HG02623 (cell line): ENCODE measurements at regions not wholly inside any gene's neighbourhood (a gene's known extent, or its start where the extent isn't known, plus 50 kb on each side); places are given as distances from the start of the nearest gene placed in this dataset.
"Not testable (repeated sequence)": the region's sequence is repeated elsewhere in the genome, so short reads cannot be mapped to it uniquely, and the experiment has no call there.

ENCODE experiments used
- ATAC-seq: cut with Tn5 transposase; IDR thresholded peaks from one replicate; pipeline ENCODE4 v1.9.1; 2021; ENCODE audit warnings: moderate library complexity; ENCODE audit not compliant: unreplicated experiment

DNA sequence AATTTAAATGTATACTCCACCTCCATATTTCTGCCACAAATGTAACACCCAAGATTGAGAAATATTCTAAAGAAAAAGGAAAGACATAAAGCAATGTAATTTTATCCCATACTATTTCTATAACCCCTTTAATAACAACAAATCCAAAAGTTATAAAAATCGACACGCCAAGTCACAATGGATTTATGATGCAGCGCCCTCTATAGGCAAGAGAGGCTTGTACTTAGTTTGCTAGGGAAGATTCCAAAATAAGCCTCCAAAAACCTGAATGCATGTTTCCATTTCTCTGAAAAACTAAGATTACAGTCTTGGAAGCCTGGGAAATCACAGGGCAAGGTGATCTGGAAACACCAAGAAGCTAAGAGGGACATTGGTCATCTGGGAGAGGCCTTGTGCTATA lies 1389.3 kb downstream of the CDY2B start:
- no peak for ATAC-seq

DNA sequence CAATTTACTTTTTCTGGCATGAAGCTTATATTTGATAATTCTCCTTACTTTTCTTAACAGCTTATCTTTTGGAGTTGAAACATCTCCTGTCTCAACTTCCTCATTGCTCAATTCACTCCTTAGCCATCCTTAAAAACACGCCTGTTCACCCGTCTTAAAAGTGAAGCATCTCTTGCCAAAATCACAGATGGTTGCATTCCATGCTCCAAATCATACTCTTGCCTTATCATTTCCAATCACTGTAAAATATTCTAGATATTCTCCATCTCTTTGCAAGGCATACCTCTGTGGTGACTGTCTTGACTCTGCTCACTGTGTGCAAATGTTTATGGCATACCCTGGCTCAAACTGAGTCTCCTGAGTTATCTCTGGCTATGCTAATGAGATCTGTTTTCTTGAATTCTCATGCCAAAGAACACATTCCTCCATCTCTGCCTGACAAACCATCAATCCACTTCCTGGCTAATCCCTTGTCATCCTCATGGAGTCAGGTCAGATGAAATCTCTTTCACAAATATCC lies 1393.3 kb downstream of the CDY2B start:
- ATAC-seq, result no peak

DNA sequence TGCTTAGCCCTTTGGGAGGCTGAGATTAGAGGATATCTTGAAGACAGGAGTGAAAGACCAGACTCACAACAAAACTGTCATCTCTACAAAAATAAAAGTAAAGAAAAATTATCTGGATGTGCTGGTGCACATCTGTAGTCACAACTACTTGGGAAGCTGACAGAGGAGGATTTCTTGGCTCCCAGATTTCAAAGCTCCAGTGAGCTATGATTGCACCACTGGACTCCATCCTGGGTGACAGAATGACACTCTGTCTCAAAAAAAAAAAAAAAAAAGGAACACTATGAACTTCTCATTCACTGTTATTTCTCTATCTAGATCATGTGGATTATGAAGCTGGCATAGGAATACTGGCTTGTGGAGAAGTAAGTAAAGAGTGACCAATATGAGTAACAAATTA lies 1400.0 kb downstream of the CDY2B start:
- ATAC-seq, result no peak

DNA sequence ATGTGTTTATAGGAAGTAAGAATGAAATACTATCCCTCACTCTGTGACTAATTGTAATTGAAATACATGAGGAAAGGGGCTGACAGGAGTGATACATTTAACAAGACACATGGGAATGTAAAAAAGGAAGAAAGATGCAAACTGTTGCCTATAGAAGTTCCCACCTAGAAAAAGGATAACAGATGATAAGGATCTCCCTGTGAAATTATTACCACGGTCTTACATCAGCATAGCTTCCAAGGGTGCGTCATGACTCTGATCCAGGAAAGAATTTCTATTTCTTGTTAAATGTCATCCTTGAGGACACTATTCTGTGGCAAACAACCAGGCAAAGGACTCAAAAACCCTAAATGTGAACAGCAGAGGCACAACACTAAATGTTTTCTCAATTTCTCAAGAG lies 1406.0 kb downstream of the CDY2B start:
- ATAC-seq, result no peak

- no peak for ATAC-seq
These were observed 1425.2 kb downstream of the CDY2B start for GRCh38 chrY:16454799-16455198.

DNA sequence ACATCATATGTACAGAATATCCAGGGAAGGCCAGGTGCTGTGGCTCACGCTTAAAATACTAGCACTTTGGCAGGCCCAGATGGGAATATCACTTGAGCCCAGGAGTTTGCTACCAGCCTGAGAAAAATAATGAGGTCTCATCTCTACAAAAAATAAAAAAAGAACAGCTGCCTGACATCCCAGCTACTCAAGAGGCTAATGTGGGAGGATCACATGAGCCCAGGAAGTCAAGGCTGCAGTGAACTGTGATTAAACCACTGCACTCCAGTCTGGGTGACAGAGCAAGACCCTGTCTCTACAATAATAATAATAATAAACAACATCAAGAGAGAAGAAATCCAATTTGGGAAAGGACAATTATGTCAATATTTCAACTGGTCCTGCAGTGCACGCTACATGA lies 1433.9 kb downstream of the CDY2B start:
- no peak for ATAC-seq

DNA sequence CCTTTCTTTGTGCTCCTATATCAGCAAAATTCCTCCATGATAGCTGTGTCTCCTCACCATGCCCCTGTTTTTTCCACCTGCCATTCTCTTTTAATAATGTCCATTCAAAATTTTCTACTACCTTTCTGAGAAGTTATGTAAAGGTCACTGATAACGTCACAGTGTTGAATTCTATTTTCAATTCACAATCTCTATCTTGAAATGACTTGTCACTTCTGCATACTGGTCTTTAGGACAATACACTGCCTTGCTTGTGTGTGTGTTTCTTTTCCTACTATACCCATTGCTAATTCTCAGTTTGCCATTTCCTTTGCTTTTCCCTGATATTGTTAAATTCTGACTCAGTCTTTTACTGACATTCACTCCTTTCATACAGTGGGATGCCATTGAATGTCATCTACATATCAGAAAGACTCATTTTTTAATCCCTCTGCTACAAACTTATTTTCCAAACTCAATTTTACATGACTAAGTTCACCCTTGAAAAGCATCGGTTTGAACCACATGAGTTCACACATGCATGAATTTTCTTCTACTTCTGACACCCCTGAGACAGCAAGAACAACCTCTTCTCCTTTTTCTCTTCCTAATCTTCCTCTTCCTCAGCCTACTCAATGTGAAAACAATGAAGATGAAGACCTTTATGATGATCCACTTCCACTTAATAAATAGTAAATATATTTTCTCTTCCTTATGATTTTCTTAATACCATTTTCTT lies 1470.7 kb downstream of the CDY2B start:
- ATAC-seq, result not testable (repeated sequence)

- ATAC-seq, result not testable (repeated sequence)
These were observed 1500.6 kb downstream of the CDY2B start for GRCh38 chrY:16379458-16379857.

- ATAC-seq, result not testable (repeated sequence)
These were observed 1538.4 kb downstream of the CDY2B start for GRCh38 chrY:16341592-16341991.

DNA sequence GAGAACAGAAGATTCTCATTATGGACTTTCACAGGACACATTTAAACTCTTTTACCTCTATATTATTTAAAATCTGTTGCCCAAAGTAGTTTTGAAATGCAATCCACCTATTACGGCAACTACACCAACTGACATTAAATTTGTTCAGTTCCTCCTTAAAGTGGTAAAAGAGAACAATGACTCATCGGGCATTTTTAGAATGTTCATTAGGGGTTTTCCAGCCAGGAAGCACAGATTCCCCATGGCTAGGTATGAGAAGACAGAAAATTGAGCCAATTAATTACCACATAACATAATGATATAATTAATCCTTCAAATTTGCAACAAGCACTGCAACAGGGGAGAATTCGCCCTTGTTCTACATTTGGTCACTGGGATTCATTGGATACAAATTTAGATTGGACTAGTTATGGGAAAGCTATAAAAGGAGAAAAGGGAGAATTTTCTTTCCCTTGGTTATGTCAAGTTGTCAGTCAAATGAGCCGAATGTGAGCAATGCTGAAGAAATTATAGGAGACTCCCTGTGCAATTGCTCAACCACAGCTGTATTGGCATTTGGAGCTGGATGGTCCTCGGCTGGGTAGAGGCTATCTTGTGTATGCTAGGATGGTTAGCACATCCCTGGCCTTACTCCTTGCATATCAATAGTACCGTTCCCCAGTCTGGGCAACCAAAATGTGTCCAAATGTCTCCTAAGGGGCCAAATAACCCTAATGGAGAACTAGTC lies 1549.8 kb downstream of the CDY2B start:
- ATAC-seq, result not testable (repeated sequence)

DNA sequence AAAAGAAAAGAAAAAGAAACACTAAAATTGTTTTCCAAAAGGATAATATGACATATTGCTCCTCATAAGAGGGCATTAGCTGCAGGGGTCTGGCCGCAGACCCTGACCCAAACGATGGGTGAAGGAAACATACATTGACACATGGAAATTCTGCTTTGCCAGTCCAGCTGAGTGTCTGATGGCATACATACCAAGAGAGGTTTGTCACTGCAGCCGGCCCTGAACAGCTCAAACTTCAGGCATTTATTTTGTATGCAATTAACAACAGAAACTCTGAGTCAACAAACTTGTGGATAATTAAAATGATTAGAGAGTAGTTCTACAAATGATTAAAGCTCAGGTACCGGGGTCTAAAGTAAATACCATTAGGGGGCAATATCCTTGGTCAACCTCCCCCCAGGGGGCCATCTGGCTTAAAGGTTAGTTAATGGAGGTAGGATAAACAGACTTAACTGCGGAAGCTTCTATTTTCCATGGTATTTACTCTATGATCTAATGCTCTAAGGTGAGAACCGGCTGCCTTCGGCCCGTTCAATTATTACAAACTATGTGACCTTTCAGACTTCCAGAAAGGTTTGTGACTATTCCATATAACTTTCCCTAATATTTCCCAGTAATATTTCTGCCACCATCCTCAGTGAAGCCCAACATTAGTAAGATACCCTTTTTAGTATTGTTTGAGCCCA lies 1550.7 kb downstream of the CDY2B start:
- ATAC-seq, result not testable (repeated sequence)
